ENCODE measurements at regions not wholly inside any gene's neighbourhood (a gene's known extent, or its start where the extent isn't known, plus 50 kb on each side); places are given as distances from the start of the nearest gene placed in this dataset.

DNA sequence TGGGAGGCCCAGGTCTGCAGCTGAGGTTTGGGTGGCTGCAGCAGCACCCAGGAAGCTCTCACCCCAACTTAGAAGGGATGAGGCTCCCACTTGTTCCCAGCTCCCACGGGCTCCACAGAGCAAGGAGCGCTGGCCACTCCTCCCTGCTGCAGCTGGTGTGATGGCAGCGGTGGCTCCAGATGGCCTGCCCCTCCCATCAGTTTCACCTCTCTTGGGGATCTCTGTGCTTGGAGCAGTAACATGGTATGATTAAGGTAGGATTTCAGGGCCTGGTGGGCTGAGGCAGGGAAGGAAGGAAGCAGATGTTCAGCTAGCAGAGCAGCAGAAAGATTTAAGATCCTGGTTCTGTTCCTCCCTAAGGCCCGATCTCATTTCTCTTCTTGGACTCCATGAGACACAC is 66.8 kb upstream of the KIF5B start:
- Histone ChIP-seq H3K4me2 (ENCODE audit: low read length, poor library complexity, severe bottlenecking) (no peak overlapping the region), H3K36me3 (ENCODE audit: control insufficient read depth in 1 of 2, insufficient read depth in 2 of 2, low read depth in 1 of 2, low read length in 2 of 2) (no peaks in the 10 kb centered on the region)
- 100% methylated on average over 4 of the region's 4 CpGs for WGBS

DNA sequence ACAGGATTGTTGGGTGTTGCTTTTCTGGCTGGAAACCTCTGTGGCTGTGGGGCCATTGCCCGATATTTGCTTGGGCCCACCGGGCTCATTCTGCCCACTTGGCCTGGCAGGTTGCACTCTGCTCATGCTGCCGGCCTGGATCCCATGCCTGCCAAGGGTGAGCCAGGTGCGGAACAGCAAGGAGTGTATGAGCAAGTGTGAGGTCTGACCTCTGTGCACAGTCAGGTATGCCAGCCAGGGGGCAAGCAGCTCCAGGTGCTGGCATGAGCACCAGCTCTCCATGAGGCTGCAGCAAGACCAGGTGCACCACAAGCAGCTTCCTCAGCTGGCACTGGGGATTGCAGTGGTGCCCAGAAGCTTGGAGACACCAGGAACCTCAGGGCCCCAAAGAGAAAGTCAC is 65.4 kb upstream of the KIF5B start:
- peaks cover 5% of the 10 kb centered on the region for H3K9me3 ChIP-seq (ENCODE audit: control insufficient read depth, low read length)
- H3K4me1 ChIP-seq (ENCODE audit: control insufficient read depth, insufficient read depth, low read depth, low read length), result peaks cover 2% of the 10 kb centered on the region
- no peak overlapping the region for H2BK120ac ChIP-seq (ENCODE audit: low read depth, low read length)
- H4K91ac ChIP-seq (ENCODE audit: low read length), result no peak overlapping the region
- no peak overlapping the region for H3K4me3 ChIP-seq (ENCODE audit: insufficient read depth in 1 of 2, low read depth in 1 of 2, low read length in 2 of 2)
- H3K79me1 ChIP-seq (replicated peaks; ENCODE audit: low read length, poor library complexity, severe bottlenecking), result no peaks in the 10 kb centered on the region
- H3K4me2 ChIP-seq (ENCODE audit: low read length, poor library complexity, severe bottlenecking), result no peak overlapping the region
- WGBS, result 96% methylated on average over 4 of the region's 4 CpGs
- no peak overlapping the region for H2BK12ac ChIP-seq (ENCODE audit: low read length in 2 of 2)
- H2BK5ac ChIP-seq (ENCODE audit: low read depth, low read length, poor library complexity, severe bottlenecking), result no peak overlapping the region
- H2AK5ac ChIP-seq (ENCODE audit: low read length, severe bottlenecking), result no peak overlapping the region
- no peak overlapping the region for H3K27ac ChIP-seq (ENCODE audit: low read length, poor library complexity, severe bottlenecking)
- peaks cover 0 to 5% of the 10 kb centered on the region in 2 experiments for H3K27me3 ChIP-seq (ENCODE audit: control insufficient read depth in 1 of 2, insufficient read depth in 1 of 2, low read length in 2 of 2)
- no peak overlapping the region for H3K9ac ChIP-seq (ENCODE audit: low read length)
- no peak overlapping the region for H3K23ac ChIP-seq (ENCODE audit: low read length in 2 of 2)
- H3K4ac ChIP-seq (ENCODE audit: low read depth in 1 of 2, low read length in 2 of 2), result no peak overlapping the region
- no peak overlapping the region for H2BK15ac ChIP-seq (ENCODE audit: low read depth, poor library complexity, severe bottlenecking)
- H3K14ac ChIP-seq (ENCODE audit: low read length in 2 of 2), result no peak overlapping the region
- no peak overlapping the region for H3K18ac ChIP-seq (ENCODE audit: low read depth in 1 of 2, low read length in 2 of 2)
- DNase-seq, result no peak
- H4K8ac ChIP-seq (ENCODE audit: low read length), result no peak overlapping the region
- H3K36me3 ChIP-seq (ENCODE audit: control insufficient read depth in 1 of 2, insufficient read depth in 2 of 2, low read depth in 1 of 2, low read length in 2 of 2), result no peaks in the 10 kb centered on the region
- H2AFZ ChIP-seq (ENCODE audit: low read depth, low read length), result no peak overlapping the region

More for the DNA sequence above, 66.8 kb upstream of the KIF5B start:
- Histone ChIP-seq H3K27ac (ENCODE audit: low read length, poor library complexity, severe bottlenecking) (no peak overlapping the region), H4K91ac (ENCODE audit: low read length) (no peak overlapping the region), H2BK5ac (ENCODE audit: low read depth, low read length, poor library complexity, severe bottlenecking) (no peak overlapping the region), H3K79me1 (replicated peaks; ENCODE audit: low read length, poor library complexity, severe bottlenecking) (no peaks in the 10 kb centered on the region), H3K4ac (ENCODE audit: low read depth in 1 of 2, low read length in 2 of 2) (no peak overlapping the region), H3K9ac (ENCODE audit: low read length) (no peak overlapping the region), H3K27me3 (ENCODE audit: control insufficient read depth in 1 of 2, insufficient read depth in 1 of 2, low read length in 2 of 2) (peaks cover 0 to 5% of the 10 kb centered on the region in 2 experiments), H4K8ac (ENCODE audit: low read length) (no peak overlapping the region), H2BK120ac (ENCODE audit: low read depth, low read length) (no peak overlapping the region), H3K18ac (ENCODE audit: low read depth in 1 of 2, low read length in 2 of 2) (no peak overlapping the region), H3K4me1 (ENCODE audit: control insufficient read depth, insufficient read depth, low read depth, low read length) (peaks cover 2% of the 10 kb centered on the region), H2AK5ac (ENCODE audit: low read length, severe bottlenecking) (no peak overlapping the region), H2BK12ac (ENCODE audit: low read length in 2 of 2) (no peak overlapping the region), H3K23ac (ENCODE audit: low read length in 2 of 2) (no peak overlapping the region), H2AFZ (ENCODE audit: low read depth, low read length) (no peak overlapping the region), H3K4me3 (ENCODE audit: insufficient read depth in 1 of 2, low read depth in 1 of 2, low read length in 2 of 2) (no peak overlapping the region), H3K9me3 (ENCODE audit: control insufficient read depth, low read length) (peaks cover 5% of the 10 kb centered on the region), H3K14ac (ENCODE audit: low read length in 2 of 2) (no peak overlapping the region), H2BK15ac (ENCODE audit: low read depth, poor library complexity, severe bottlenecking) (no peak overlapping the region)
- no peak for DNase-seq

DNA sequence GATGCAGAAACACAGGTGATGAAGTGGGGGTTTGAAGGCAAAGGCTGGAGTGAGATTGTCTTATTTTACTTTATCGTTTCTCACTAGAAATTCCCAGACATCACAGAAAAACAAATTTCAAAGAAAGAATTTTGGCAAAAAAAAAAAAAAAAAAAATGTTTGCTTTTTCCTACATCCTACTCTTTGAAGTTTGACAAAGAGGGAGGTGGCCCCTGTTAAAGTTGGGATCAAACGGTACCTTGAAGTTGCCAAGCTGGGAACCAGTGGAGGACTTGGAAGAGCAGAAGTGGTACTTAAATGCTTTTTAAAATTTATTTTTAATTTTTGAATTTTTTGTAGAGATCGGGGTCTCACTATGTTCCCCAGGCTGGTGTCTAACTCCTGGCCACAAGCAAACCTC is 63.9 kb upstream of the KIF5B start:
- no peak overlapping the region for H3K23ac ChIP-seq (ENCODE audit: low read length in 2 of 2)
- no peak overlapping the region for H3K9ac ChIP-seq (ENCODE audit: low read length)
- no peaks in the 10 kb centered on the region for H3K79me1 ChIP-seq (replicated peaks; ENCODE audit: low read length, poor library complexity, severe bottlenecking)
- no peak overlapping the region for H2AK5ac ChIP-seq (ENCODE audit: low read length, severe bottlenecking)
- H3K4ac ChIP-seq (ENCODE audit: low read depth in 1 of 2, low read length in 2 of 2), result no peak overlapping the region
- H2BK12ac ChIP-seq (ENCODE audit: low read length in 2 of 2), result no peak overlapping the region
- H2BK15ac ChIP-seq (ENCODE audit: low read depth, poor library complexity, severe bottlenecking), result no peak overlapping the region
- H3K9me3 ChIP-seq (ENCODE audit: control insufficient read depth, low read length), result peaks cover 5% of the 10 kb centered on the region
- no peak for DNase-seq
- no peaks in the 10 kb centered on the region for H3K36me3 ChIP-seq (ENCODE audit: control insufficient read depth in 1 of 2, insufficient read depth in 2 of 2, low read depth in 1 of 2, low read length in 2 of 2)
- H3K27ac ChIP-seq (ENCODE audit: low read length, poor library complexity, severe bottlenecking), result no peak overlapping the region
- WGBS, result 95% methylated on average over 2 of the region's 3 CpGs
- H4K8ac ChIP-seq (ENCODE audit: low read length), result no peak overlapping the region
- H3K4me1 ChIP-seq (ENCODE audit: control insufficient read depth, insufficient read depth, low read depth, low read length), result peaks cover 2% of the 10 kb centered on the region
- no peak overlapping the region for H3K18ac ChIP-seq (ENCODE audit: low read depth in 1 of 2, low read length in 2 of 2)
- no peak overlapping the region for H3K4me2 ChIP-seq (ENCODE audit: low read length, poor library complexity, severe bottlenecking)
- H2AFZ ChIP-seq (ENCODE audit: low read depth, low read length), result no peak overlapping the region
- no peak overlapping the region for H3K14ac ChIP-seq (ENCODE audit: low read length in 2 of 2)
- no peak overlapping the region for H4K91ac ChIP-seq (ENCODE audit: low read length)
- H3K27me3 ChIP-seq (ENCODE audit: control insufficient read depth in 1 of 2, insufficient read depth in 1 of 2, low read length in 2 of 2), result peaks cover 0 to 10% of the 10 kb centered on the region in 2 experiments
- H2BK120ac ChIP-seq (ENCODE audit: low read depth, low read length), result no peak overlapping the region
- H3K4me3 ChIP-seq (ENCODE audit: insufficient read depth in 1 of 2, low read depth in 1 of 2, low read length in 2 of 2), result no peak overlapping the region
- H2BK5ac ChIP-seq (ENCODE audit: low read depth, low read length, poor library complexity, severe bottlenecking), result no peak overlapping the region

DNA sequence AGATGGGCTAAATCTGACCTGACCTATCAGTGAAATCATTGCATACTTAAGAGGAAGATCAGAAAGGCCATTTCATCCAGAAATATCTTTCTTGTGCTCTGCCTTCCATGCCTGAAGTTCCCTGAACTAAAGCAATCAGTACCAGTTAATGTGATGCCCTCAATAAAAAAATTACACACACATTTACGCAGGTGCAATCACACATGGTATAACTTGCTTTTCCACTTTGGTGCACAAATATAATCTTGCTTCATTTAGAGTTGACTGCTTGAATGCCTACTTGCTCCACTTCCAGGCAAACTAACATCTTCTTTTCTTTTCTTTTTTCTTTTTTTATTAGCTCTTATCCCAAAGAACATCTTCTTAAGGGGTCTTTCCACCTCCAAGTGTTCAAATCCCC is 58.3 kb upstream of the KIF5B start:
- H3K14ac ChIP-seq (ENCODE audit: low read length in 2 of 2), result no peak overlapping the region
- H2BK15ac ChIP-seq (ENCODE audit: low read depth, poor library complexity, severe bottlenecking), result no peak overlapping the region
- H3K23ac ChIP-seq (ENCODE audit: low read length in 2 of 2), result no peak overlapping the region
- H3K79me1 ChIP-seq (replicated peaks; ENCODE audit: low read length, poor library complexity, severe bottlenecking), result no peaks in the 10 kb centered on the region
- H3K4ac ChIP-seq (ENCODE audit: low read depth in 1 of 2, low read length in 2 of 2), result no peak overlapping the region
- no peaks in the 10 kb centered on the region for H3K36me3 ChIP-seq (ENCODE audit: control insufficient read depth in 1 of 2, insufficient read depth in 2 of 2, low read depth in 1 of 2, low read length in 2 of 2)
- 0% methylated on average over 1 of the region's 1 CpG for WGBS
- H3K27me3 ChIP-seq (ENCODE audit: control insufficient read depth in 1 of 2, insufficient read depth in 1 of 2, low read length in 2 of 2), result peaks cover 0 to 5% of the 10 kb centered on the region in 2 experiments
- no peak overlapping the region for H4K8ac ChIP-seq (ENCODE audit: low read length)
- H2BK5ac ChIP-seq (ENCODE audit: low read depth, low read length, poor library complexity, severe bottlenecking), result no peak overlapping the region
- no peak overlapping the region for H3K18ac ChIP-seq (ENCODE audit: low read depth in 1 of 2, low read length in 2 of 2)
- no peak overlapping the region for H2BK12ac ChIP-seq (ENCODE audit: low read length in 2 of 2)
- peaks cover 5% of the 10 kb centered on the region for H3K4me1 ChIP-seq (ENCODE audit: control insufficient read depth, insufficient read depth, low read depth, low read length)
- H3K4me3 ChIP-seq (ENCODE audit: insufficient read depth in 1 of 2, low read depth in 1 of 2, low read length in 2 of 2), result no peak overlapping the region
- no peak overlapping the region for H3K4me2 ChIP-seq (ENCODE audit: low read length, poor library complexity, severe bottlenecking)
- H4K91ac ChIP-seq (ENCODE audit: low read length), result no peak overlapping the region
- no peak overlapping the region for H2BK120ac ChIP-seq (ENCODE audit: low read depth, low read length)
- H2AK5ac ChIP-seq (ENCODE audit: low read length, severe bottlenecking), result no peak overlapping the region
- DNase-seq, result no peak
- H3K9me3 ChIP-seq (ENCODE audit: control insufficient read depth, low read length), result no peaks in the 10 kb centered on the region
- H2AFZ ChIP-seq (ENCODE audit: low read depth, low read length), result no peak overlapping the region
- H3K9ac ChIP-seq (ENCODE audit: low read length), result no peak overlapping the region
- no peak overlapping the region for H3K27ac ChIP-seq (ENCODE audit: low read length, poor library complexity, severe bottlenecking)

Data from mesenchymal stem cell (in vitro differentiated cells and primary cell).